ENCODE measurements at regions not wholly inside any gene's neighbourhood (a gene's known extent, or its start where the extent isn't known, plus 50 kb on each side); places are given as distances from the start of the nearest gene placed in this dataset.
A peak's percentile ranks its signal among the peaks of the same experiment; 100 is the strongest.

DNA sequence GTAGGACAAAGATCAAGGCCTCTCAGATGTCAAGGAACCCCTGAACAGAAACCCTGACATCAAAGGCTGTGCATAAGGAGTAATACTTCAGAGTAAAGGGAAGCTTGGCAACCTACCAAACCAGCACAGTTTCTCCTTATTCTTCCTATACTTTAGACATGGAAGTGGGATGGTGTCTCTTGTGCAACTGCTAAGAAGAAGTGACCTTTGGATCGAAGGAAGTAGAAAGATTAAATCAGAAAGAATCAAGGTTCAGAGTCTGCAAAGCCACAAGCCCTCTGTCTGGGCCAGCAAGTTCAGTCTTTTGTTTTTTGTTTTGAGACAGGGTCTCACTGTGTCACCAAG, 66.2 kb upstream of the SLC39A10 start:
- no peaks in the 10 kb centered on the region for H3K4me1 ChIP-seq (ENCODE audit: control insufficient read depth, insufficient read depth, low read depth, low read length)
- H2AK5ac ChIP-seq (ENCODE audit: low read length, severe bottlenecking): no peak overlapping the region
- no peak overlapping the region for H3K14ac ChIP-seq (ENCODE audit: low read length in 2 of 2)
- peak; percentile 5 for DNase-seq
- H4K91ac ChIP-seq (ENCODE audit: low read length): no peak overlapping the region
- no peak overlapping the region for H2BK15ac ChIP-seq (ENCODE audit: low read depth, poor library complexity, severe bottlenecking)
- H3K4me2 ChIP-seq (ENCODE audit: low read length, poor library complexity, severe bottlenecking): no peak overlapping the region
- no peak overlapping the region for H3K4ac ChIP-seq (ENCODE audit: low read depth in 1 of 2, low read length in 2 of 2)
- no peaks in the 10 kb centered on the region for H3K36me3 ChIP-seq (ENCODE audit: control insufficient read depth in 1 of 2, insufficient read depth in 2 of 2, low read depth in 1 of 2, low read length in 2 of 2)
- WGBS: 92% methylated on average over 1 of the region's 1 CpG
- H2AFZ ChIP-seq (ENCODE audit: low read depth, low read length): no peak overlapping the region
- no peaks in the 10 kb centered on the region for H3K27me3 ChIP-seq (ENCODE audit: control insufficient read depth in 1 of 2, insufficient read depth in 1 of 2, low read length in 2 of 2)
- no peak overlapping the region for H3K9ac ChIP-seq (ENCODE audit: low read length)
- H3K9me3 ChIP-seq (ENCODE audit: control insufficient read depth, low read length): no peaks in the 10 kb centered on the region
- H3K4me3 ChIP-seq (ENCODE audit: insufficient read depth in 1 of 2, low read depth in 1 of 2, low read length in 2 of 2): no peak overlapping the region
- H2BK120ac ChIP-seq (ENCODE audit: low read depth, low read length): no peak overlapping the region
- H4K8ac ChIP-seq (ENCODE audit: low read length): no peak overlapping the region
- H2BK5ac ChIP-seq (ENCODE audit: low read depth, low read length, poor library complexity, severe bottlenecking): no peak overlapping the region
- no peak overlapping the region for H3K18ac ChIP-seq (ENCODE audit: low read depth in 1 of 2, low read length in 2 of 2)
- no peaks in the 10 kb centered on the region for H3K79me1 ChIP-seq (replicated peaks; ENCODE audit: low read length, poor library complexity, severe bottlenecking)
- H3K23ac ChIP-seq (ENCODE audit: low read length in 2 of 2): no peak overlapping the region
- H2BK12ac ChIP-seq (ENCODE audit: low read length in 2 of 2): no peak overlapping the region
- no peak overlapping the region for H3K27ac ChIP-seq (ENCODE audit: low read length, poor library complexity, severe bottlenecking)

DNA sequence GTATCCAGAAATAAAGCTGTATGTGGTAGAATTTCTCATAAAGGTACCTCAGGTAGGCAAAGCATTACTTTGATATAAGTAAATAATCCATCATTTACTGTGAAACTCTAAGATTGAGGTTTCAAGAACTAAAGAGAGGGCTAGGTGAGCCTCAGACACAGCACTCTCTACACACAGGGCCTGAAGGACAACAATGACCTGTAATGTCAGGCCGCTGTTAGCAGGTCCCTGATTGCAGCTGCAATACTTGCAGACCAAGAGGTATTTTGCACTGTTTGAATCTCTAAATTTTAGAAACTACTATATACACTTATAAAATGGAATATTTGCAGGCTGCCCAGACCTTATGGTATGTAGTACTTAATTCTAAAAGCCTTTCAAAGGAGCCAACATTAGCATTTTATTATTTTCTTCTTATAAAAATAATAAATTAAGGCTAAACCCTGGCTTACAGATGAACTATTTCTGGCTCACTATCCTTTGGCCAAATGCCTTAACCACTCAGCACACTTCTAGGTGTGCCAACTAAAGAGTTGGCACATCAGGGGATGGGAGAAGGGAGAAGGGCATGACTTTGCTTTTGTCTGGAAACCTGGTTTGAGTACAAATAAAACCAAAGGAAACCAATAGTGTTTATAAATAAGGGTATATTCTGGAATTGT, 66.7 kb upstream of the SLC39A10 start:
- no peak for DNase-seq
- no peaks in the 10 kb centered on the region for H3K27me3 ChIP-seq (ENCODE audit: control insufficient read depth in 1 of 2, insufficient read depth in 1 of 2, low read length in 2 of 2)
- H3K14ac ChIP-seq (ENCODE audit: low read length in 2 of 2): no peak overlapping the region
- H3K4me3 ChIP-seq (ENCODE audit: insufficient read depth in 1 of 2, low read depth in 1 of 2, low read length in 2 of 2): no peak overlapping the region
- H4K8ac ChIP-seq (ENCODE audit: low read length): no peak overlapping the region
- H2BK15ac ChIP-seq (ENCODE audit: low read depth, poor library complexity, severe bottlenecking): no peak overlapping the region
- no peak overlapping the region for H3K4ac ChIP-seq (ENCODE audit: low read depth in 1 of 2, low read length in 2 of 2)
- no peak overlapping the region for H2AK5ac ChIP-seq (ENCODE audit: low read length, severe bottlenecking)
- H3K9ac ChIP-seq (ENCODE audit: low read length): no peak overlapping the region
- H3K36me3 ChIP-seq (ENCODE audit: control insufficient read depth in 1 of 2, insufficient read depth in 2 of 2, low read depth in 1 of 2, low read length in 2 of 2): no peaks in the 10 kb centered on the region
- H4K91ac ChIP-seq (ENCODE audit: low read length): no peak overlapping the region
- no peak overlapping the region for H3K23ac ChIP-seq (ENCODE audit: low read length in 2 of 2)
- WGBS: no CpG with 5 or more reads among the region's 1 CpG
- no peak overlapping the region for H2BK120ac ChIP-seq (ENCODE audit: low read depth, low read length)
- H3K27ac ChIP-seq (ENCODE audit: low read length, poor library complexity, severe bottlenecking): no peak overlapping the region
- no peak overlapping the region for H2BK5ac ChIP-seq (ENCODE audit: low read depth, low read length, poor library complexity, severe bottlenecking)
- no peak overlapping the region for H3K4me2 ChIP-seq (ENCODE audit: low read length, poor library complexity, severe bottlenecking)
- no peaks in the 10 kb centered on the region for H3K4me1 ChIP-seq (ENCODE audit: control insufficient read depth, insufficient read depth, low read depth, low read length)
- H2BK12ac ChIP-seq (ENCODE audit: low read length in 2 of 2): no peak overlapping the region
- H2AFZ ChIP-seq (ENCODE audit: low read depth, low read length): no peak overlapping the region
- H3K79me1 ChIP-seq (replicated peaks; ENCODE audit: low read length, poor library complexity, severe bottlenecking): no peaks in the 10 kb centered on the region
- H3K9me3 ChIP-seq (ENCODE audit: control insufficient read depth, low read length): no peaks in the 10 kb centered on the region
- no peak overlapping the region for H3K18ac ChIP-seq (ENCODE audit: low read depth in 1 of 2, low read length in 2 of 2)

DNA sequence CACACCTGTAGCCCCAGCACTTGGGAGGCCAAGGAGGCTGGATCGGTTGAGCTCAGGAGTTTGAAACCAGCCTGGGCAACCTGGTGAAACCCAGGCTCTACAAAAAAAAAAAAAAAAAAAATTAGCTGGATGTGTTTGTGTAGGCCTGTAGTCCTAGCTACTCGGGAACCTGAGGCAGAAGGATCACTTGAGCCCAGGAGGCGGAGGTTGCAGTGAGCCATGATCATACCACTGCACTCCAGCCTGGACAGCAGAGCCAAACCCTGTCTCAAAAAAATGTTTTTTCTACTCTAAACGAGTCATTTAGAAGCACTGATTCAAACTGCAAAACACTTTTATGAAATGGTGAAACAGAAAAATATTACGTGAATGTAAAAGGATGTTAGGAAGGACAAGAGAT, 69.1 kb upstream of the SLC39A10 start:
- Histone ChIP-seq H3K27ac (ENCODE audit: low read length, poor library complexity, severe bottlenecking) (no peak overlapping the region), H3K4me2 (ENCODE audit: low read length, poor library complexity, severe bottlenecking) (no peak overlapping the region), H3K27me3 (ENCODE audit: control insufficient read depth in 1 of 2, insufficient read depth in 1 of 2, low read length in 2 of 2) (no peaks in the 10 kb centered on the region), H3K4ac (ENCODE audit: low read depth in 1 of 2, low read length in 2 of 2) (no peak overlapping the region), H4K8ac (ENCODE audit: low read length) (no peak overlapping the region), H3K79me1 (replicated peaks; ENCODE audit: low read length, poor library complexity, severe bottlenecking) (no peaks in the 10 kb centered on the region), H2BK15ac (ENCODE audit: low read depth, poor library complexity, severe bottlenecking) (no peak overlapping the region), H3K23ac (ENCODE audit: low read length in 2 of 2) (no peak overlapping the region), H2BK12ac (ENCODE audit: low read length in 2 of 2) (no peak overlapping the region), H4K91ac (ENCODE audit: low read length) (no peak overlapping the region), H3K4me3 (ENCODE audit: insufficient read depth in 1 of 2, low read depth in 1 of 2, low read length in 2 of 2) (no peak overlapping the region), H2BK120ac (ENCODE audit: low read depth, low read length) (no peak overlapping the region), H2AFZ (ENCODE audit: low read depth, low read length) (no peak overlapping the region), H3K9me3 (ENCODE audit: control insufficient read depth, low read length) (no peaks in the 10 kb centered on the region), H3K36me3 (ENCODE audit: control insufficient read depth in 1 of 2, insufficient read depth in 2 of 2, low read depth in 1 of 2, low read length in 2 of 2) (no peaks in the 10 kb centered on the region), H3K14ac (ENCODE audit: low read length in 2 of 2) (no peak overlapping the region), H3K18ac (ENCODE audit: low read depth in 1 of 2, low read length in 2 of 2) (no peak overlapping the region), H3K4me1 (ENCODE audit: control insufficient read depth, insufficient read depth, low read depth, low read length) (no peaks in the 10 kb centered on the region), H2AK5ac (ENCODE audit: low read length, severe bottlenecking) (no peak overlapping the region), H2BK5ac (ENCODE audit: low read depth, low read length, poor library complexity, severe bottlenecking) (no peak overlapping the region), H3K9ac (ENCODE audit: low read length) (no peak overlapping the region)
- 91% methylated on average over 3 of the region's 5 CpGs for WGBS
- no peak for DNase-seq

DNA sequence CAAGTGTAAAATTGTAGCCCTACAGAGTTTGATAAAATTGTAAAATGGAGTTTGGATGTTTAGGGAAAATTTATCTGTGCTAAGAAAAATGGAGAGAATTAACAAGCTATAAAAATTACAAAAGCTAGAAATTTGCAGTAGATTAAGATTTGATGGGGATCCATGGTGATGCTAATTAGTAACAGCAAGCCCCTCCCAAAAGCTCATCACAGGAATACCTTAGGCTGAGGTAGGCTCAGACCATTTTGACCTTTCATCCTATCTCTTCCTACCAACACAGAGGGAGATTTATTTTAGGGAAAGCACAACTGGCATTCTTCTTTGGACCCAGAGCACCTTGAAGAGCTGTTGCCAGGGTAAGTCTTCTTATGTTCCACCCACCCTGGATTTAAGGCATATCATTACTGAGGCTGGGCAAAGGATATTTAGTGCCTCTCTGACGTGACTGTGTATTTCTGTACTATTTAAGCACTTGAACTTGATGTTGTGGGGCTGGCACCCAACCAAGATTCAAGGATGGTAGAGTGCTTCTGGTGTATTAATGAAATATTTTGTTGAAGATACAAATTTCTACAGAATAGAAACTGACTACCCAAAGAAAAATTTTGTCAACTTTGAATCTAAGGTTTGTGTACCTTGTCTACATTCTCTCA, 70.8 kb upstream of the SLC39A10 start:
- H3K18ac ChIP-seq (ENCODE audit: low read depth in 1 of 2, low read length in 2 of 2): no peak overlapping the region
- no peak overlapping the region for H4K8ac ChIP-seq (ENCODE audit: low read length)
- H3K4me1 ChIP-seq (ENCODE audit: control insufficient read depth, insufficient read depth, low read depth, low read length): no peaks in the 10 kb centered on the region
- H3K4ac ChIP-seq (ENCODE audit: low read depth in 1 of 2, low read length in 2 of 2): no peak overlapping the region
- no peak overlapping the region for H3K4me3 ChIP-seq (ENCODE audit: insufficient read depth in 1 of 2, low read depth in 1 of 2, low read length in 2 of 2)
- H2BK12ac ChIP-seq (ENCODE audit: low read length in 2 of 2): no peak overlapping the region
- 55% methylated on average over 1 of the region's 1 CpG for WGBS
- no peak overlapping the region for H2AFZ ChIP-seq (ENCODE audit: low read depth, low read length)
- no peak for DNase-seq
- no peak overlapping the region for H3K23ac ChIP-seq (ENCODE audit: low read length in 2 of 2)
- H2BK5ac ChIP-seq (ENCODE audit: low read depth, low read length, poor library complexity, severe bottlenecking): no peak overlapping the region
- H3K4me2 ChIP-seq (ENCODE audit: low read length, poor library complexity, severe bottlenecking): no peak overlapping the region
- H3K79me1 ChIP-seq (replicated peaks; ENCODE audit: low read length, poor library complexity, severe bottlenecking): no peaks in the 10 kb centered on the region
- H3K9me3 ChIP-seq (ENCODE audit: control insufficient read depth, low read length): no peaks in the 10 kb centered on the region
- H4K91ac ChIP-seq (ENCODE audit: low read length): no peak overlapping the region
- no peaks in the 10 kb centered on the region for H3K36me3 ChIP-seq (ENCODE audit: control insufficient read depth in 1 of 2, insufficient read depth in 2 of 2, low read depth in 1 of 2, low read length in 2 of 2)
- no peaks in the 10 kb centered on the region for H3K27me3 ChIP-seq (ENCODE audit: control insufficient read depth in 1 of 2, insufficient read depth in 1 of 2, low read length in 2 of 2)
- no peak overlapping the region for H2BK120ac ChIP-seq (ENCODE audit: low read depth, low read length)
- H2AK5ac ChIP-seq (ENCODE audit: low read length, severe bottlenecking): no peak overlapping the region
- no peak overlapping the region for H3K14ac ChIP-seq (ENCODE audit: low read length in 2 of 2)
- H3K9ac ChIP-seq (ENCODE audit: low read length): no peak overlapping the region
- H3K27ac ChIP-seq (ENCODE audit: low read length, poor library complexity, severe bottlenecking): no peak overlapping the region
- H2BK15ac ChIP-seq (ENCODE audit: low read depth, poor library complexity, severe bottlenecking): no peak overlapping the region
